ENCODE measurements at regions not wholly inside any gene's neighbourhood (a gene's known extent, or its start where the extent isn't known, plus 50 kb on each side); places are given as distances from the start of the nearest gene placed in this dataset.

GRCh38 chr12:66942741-66943465 is 264.0 kb upstream of the GRIP1 start:
- TF ChIP-seq, protein P1, sequence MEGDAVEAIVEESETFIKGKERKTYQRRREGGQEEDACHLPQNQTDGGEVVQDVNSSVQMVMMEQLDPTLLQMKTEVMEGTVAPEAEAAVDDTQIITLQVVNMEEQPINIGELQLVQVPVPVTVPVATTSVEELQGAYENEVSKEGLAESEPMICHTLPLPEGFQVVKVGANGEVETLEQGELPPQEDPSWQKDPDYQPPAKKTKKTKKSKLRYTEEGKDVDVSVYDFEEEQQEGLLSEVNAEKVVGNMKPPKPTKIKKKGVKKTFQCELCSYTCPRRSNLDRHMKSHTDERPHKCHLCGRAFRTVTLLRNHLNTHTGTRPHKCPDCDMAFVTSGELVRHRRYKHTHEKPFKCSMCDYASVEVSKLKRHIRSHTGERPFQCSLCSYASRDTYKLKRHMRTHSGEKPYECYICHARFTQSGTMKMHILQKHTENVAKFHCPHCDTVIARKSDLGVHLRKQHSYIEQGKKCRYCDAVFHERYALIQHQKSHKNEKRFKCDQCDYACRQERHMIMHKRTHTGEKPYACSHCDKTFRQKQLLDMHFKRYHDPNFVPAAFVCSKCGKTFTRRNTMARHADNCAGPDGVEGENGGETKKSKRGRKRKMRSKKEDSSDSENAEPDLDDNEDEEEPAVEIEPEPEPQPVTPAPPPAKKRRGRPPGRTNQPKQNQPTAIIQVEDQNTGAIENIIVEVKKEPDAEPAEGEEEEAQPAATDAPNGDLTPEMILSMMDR (IDR thresholded peaks at IDR 0.05; ENCODE audit: low read depth, low read length), result no peak
- no peak overlapping the region for H3K4me3 ChIP-seq (ENCODE audit: low read depth, low read length)

GRCh38 chr12:66944365-66944764 is 265.5 kb upstream of the GRIP1 start:
- TF ChIP-seq, protein P1 (IDR thresholded peaks at IDR 0.05; ENCODE audit: low read depth, low read length), result no peak
- no peak overlapping the region for H3K4me3 ChIP-seq (ENCODE audit: low read depth, low read length)

- TF ChIP-seq, protein P1 (IDR thresholded peaks at IDR 0.05; ENCODE audit: low read depth, low read length), result no peak
Measured at GRCh38 chr12:66945189-66945817, 266.4 kb upstream of the GRIP1 start.

DNA sequence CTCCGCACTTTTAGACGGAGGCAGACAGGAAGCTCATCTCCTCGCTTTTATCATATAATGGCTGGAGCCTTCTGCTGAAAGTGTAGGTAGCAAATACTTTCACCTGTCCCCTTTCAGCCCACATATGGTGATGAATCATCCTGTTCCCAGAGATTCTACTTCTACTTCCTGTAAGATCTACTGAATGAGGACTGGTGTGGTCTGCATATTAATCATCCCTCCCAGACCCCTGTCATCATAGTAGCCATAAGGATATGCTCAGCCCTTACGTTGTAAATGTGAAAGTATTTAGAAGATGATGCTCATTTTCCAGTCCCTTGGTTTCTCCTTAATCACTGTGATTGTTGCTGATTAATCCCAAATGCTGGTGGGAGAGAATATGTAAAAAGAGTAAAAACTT is 268.2 kb upstream of the GRIP1 start:
- H3K4me3 ChIP-seq (ENCODE audit: low read depth, low read length), result no peak overlapping the region
- TF ChIP-seq, protein P1 (IDR thresholded peaks at IDR 0.05; ENCODE audit: low read depth, low read length), result no peak

More at GRCh38 chr12:66945189-66945817, 266.4 kb upstream of the GRIP1 start:
- no peak overlapping the region for H3K4me3 ChIP-seq (ENCODE audit: low read depth, low read length)

DNA sequence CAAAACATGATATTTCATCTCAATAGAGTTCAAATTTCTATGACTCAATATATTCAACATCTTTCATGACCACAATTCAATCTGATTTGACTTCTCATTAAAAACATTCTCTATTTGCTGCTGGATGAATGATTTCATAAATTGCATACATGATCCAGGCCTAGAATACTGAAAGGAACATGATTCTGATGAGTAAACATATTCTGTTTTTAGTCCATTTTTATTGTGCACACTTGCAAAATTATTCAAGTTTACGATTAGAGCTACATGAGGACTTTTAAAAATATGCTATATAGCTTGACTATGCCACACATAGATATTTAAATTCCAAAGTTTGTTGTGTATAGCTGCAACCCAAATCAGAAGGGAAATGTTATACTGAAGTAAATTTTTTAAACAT is 273.8 kb upstream of the GRIP1 start:
- H3K4me3 ChIP-seq (ENCODE audit: low read depth, low read length), result no peak overlapping the region
- TF ChIP-seq, protein P1 (IDR thresholded peaks at IDR 0.05; ENCODE audit: low read depth, low read length), result no peak

- TF ChIP-seq, protein P1 (IDR thresholded peaks at IDR 0.05; ENCODE audit: low read depth, low read length), result no peak
- no peak overlapping the region for H3K4me3 ChIP-seq (ENCODE audit: low read depth, low read length)
Measured at GRCh38 chr12:66956300-66956699, 277.4 kb upstream of the GRIP1 start.

- H3K4me3 ChIP-seq (ENCODE audit: low read depth, low read length), result no peak overlapping the region
- TF ChIP-seq, protein P1 (IDR thresholded peaks at IDR 0.05; ENCODE audit: low read depth, low read length), result no peak
Measured at GRCh38 chr12:66959276-66959675, 280.4 kb upstream of the GRIP1 start.
